Fibroblast of skin of right quadriceps (primary cell): ENCODE measurements at regions not wholly inside any gene's neighbourhood (a gene's known extent, or its start where the extent isn't known, plus 50 kb on each side); places are given as distances from the start of the nearest gene placed in this dataset.
"Not testable (repeated sequence)": the region's sequence is repeated elsewhere in the genome, so short reads cannot be mapped to it uniquely, and the experiment has no call there.

Source experiments
- DNase-seq: peaks from one replicate; pipeline ENCODE4 v3.0.0-alpha.2; 2013

DNA sequence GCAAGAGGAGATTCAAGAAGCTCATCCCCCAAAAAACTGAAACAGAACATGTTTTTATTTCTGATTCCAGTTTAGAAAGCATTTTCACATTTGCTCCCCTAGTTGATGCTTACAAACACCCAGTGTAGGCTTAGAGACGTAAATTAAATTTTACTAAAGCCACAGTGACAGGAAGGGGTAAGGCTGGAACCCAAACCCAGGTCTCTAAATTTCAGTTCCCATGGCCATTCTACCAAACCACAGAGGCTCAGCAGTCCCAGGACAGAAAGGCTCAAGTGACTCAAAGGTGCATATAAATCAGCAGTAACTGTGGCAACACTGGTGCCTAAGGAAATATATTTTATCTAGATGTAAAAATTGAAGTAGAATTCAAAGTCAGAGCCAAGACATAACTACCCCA is 128.7 kb downstream of the CEP120 start:
- no peak for DNase-seq

DNA sequence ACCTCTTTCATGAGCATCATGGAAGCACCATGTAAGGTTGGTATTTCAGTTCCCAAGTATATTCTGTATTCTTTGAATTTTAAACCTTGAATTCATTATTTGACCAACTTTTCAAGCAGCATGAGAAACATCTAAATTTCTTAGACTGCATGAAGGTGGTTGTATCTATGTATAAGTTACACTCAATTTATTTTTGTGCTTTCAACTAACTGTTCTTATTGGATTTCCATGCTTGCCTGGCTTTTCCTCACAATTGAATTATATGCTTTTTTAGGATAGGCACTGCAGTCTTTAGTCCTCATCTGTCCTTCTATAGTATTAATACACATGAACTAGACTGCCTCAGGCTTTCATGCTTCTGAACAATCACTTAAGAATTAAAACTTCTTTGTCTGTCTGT is 134.0 kb downstream of the CEP120 start:
- DNase-seq, result no peak

DNA sequence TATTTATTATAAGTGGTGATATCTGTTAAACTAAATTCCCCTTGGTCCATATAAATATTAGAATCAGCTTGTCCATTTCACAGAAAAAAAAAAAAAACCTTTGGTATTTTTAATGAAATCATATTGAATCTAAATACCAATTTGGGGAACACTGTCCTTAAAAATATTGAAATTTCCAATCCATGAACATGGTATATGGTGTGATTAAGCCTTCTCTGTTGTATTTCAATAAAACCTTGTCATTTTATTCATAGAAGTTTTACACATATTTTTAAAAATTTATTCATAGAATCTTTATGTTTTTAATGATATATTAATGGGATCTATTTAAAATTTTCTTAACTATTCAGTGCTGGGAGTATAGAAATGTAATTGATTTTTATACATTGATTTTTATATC is 135.3 kb downstream of the CEP120 start:
- DNase-seq, result no peak

DNA sequence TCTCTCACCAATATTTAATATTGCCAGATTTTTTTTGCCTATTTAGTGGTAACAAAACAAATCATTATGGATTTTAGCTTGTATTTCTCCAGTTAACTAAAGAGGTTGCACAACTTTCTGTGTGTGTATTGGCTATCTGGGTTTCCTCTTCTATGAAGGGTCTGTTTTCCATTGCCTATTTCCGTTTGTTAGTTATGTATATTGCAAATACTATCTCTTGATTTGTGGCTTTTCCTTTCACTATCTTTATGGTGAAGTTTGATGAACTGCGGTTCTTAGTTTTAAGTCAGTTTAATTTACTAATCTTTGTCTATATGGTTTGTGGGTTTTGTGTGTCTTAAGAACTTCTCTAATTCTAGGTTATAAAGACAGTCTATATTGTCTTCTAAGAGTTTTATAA is 136.3 kb downstream of the CEP120 start:
- no peak for DNase-seq

DNA sequence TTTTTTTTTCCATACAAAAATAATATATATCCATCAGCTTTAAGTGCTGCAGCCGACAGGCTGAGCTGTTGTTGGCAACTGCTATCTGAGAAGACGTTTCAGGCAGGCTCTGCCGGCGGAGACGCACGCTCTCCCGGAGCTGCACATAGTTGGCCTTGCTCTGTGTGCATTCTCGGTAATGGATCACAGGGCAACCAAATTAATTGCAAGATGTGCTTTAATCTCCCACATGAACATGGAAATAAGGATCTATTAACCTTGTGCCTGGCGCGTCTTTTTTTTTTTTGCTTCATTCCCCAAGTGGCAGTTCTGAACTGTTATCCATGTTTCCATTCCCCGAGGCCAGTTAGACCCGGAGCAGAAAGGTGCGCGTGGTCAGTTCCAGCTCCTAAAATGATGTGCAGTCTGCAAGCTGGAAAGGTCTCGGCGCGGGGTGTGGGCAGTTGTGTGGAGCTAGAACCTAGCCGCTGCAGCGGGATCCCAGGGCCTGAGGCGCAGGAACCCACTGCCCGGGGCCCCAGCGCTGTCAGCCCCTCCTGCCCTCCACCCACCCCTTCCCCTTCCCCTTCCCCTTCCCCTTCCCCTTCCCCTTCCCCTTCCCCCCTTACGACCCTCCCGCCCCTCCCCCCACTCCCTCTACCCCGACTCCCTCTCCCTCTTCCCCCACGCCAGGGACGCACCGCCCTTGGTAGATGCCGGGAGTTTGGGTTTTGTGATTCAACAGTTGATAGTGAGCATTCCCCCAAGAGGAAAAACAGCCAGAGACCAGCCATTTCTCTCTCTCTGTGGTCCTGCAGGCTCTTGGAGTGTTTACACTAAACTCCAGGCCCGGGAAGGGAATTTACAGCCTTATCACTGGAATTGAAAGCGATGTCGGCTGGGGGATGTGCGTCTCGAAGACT is 137.8 kb downstream of the CEP120 start:
- peak; percentile 44 for DNase-seq

DNA sequence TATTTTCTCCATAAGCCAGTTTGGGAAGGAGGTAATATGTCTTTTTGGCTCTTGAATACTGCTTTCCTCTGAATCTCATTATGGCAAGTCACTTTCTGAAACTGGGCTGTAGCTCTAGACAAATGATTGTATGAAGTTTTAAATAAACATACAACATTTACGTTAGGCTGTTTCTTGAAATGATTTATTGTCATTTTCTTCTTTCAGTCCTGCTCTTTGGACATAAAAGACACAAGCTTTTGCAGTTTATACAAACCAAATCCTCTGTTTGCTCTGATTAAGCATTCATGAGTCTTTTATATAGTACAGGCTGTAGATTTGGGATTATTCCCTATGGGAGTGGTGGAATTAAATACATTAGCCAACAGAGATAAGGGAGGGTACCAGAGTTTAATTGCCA is 139.7 kb downstream of the CEP120 start:
- no peak for DNase-seq

DNA sequence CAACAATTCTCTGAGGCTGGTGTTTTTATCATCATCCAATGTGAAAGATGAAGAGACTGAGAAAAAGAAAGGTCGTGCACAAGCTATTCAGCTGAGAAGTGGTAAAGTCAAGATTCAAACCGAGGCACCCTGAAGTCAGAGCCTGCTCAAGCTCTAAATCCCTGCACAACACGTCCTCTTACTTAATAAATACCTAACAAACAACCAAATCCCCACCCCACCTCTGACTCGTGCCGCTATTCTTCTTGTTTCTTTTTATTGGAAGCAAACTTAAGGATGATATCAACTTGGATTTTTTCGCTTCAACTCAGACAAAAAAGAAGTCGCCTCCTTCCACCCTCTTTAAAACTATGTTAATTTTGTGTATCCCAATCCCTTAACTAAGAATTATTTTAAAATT is 140.2 kb downstream of the CEP120 start:
- no peak for DNase-seq

DNA sequence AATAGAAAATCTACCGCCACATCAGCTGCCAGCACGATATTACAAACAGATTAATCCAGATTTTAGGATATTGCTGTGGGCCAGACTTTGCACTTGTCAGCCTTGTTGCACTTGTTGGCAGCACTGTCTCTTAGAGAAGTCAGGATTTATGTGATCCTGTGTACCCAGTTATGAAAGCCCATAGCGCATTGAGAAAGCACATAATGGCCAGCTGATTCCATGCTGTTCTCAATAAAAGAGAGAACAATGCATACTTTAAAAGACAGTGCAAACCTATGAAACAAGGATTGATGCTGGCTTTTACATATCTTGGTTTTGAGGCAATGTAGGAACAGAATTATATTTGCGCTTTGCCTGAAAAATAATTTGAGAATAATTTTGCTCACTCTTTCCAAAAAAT is 140.8 kb downstream of the CEP120 start:
- no peak for DNase-seq

DNA sequence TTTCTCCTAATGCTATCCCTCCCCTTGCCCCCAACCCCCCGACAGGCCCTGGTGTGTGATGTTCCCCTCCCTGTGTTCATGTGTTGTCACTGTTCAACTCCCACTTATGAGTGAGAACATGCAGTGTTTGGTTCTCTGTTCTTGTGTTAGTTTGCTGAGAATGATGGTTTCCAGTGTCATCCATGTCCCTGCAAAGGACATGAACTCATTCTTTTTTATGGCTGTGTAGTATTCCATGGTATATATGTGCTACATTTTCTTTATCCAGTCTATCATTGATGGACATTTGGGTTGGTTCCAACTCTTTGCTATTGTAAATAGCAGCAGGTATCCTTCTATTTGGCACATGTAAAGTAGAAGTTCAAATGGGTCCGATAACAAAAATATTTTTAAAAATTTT is 142.3 kb downstream of the CEP120 start:
- DNase-seq, result not testable (repeated sequence)

DNA sequence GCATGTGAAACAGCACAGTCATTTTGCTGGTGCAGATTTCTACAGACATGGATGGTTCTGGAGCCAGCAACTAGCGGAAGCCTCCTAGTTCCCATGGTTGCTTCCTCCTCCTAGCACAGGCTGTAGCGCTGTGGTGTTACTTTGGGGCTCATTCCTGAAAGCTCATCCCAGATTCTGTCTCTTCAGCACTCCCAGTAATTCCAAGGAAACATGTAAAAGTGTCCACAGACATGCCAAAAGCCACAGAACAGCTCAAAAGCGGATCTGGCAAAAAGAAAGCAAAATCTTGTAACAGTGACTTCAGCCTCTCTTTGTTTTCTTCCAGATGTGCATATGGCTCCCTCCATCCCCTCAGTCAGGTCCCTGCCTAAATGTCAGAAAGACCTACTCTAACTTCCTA is 144.1 kb downstream of the CEP120 start:
- no peak for DNase-seq

DNA sequence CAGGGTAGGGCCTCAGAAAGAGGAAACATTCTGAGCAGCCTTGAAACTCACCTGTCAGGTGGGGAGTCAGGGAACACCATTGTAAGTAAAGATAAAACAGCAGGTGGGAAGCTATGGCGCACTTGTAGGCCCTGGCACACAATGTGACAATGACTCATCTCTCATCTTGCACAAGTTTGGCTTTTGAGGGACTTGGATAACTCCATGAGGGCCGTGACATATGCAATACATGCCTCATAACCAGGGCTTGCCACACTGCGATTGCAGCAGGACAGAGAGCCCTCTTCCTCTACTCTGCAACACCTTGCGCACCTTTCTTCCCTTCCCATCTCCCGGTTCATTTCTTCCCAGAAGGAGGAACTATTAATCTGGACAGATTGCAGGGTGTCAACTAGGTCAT is 144.9 kb downstream of the CEP120 start:
- DNase-seq, result no peak

DNA sequence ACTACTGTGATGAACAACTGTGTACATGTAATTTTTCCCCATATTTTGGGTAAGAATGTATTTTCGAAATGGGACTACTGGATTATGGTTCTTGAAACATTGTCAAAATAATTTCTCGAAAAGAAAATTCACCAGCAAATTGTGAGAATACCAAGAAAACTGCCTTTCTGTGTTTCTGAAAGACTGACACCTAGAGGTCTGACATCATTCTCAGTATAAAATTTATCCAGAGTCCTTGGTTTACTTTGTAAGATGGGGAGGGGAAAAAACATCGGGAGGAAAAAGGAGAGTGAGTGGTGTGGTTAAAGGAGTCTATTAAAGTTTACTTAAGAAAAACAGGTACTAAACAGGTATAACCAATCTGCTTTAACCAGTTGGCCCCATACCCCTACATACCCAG is 149.2 kb downstream of the CEP120 start:
- DNase-seq, result no peak

DNA sequence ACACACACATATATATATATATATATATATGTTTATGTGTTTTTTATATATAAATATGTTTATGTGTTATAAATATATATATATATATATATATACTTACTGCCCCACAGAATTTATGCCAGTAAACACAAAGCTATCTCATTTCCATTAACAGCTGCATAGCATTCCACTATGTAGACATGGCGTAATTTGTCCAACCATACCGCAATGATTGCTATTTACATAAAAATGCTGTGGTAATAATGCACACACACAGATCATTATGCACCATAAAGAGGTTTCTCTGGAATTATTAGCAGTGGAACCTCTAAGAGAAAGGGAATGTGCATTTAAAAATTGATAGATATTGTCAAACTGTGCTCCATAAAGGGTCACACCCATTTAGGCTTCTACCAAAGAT is 150.1 kb downstream of the CEP120 start:
- DNase-seq, result no peak

DNA sequence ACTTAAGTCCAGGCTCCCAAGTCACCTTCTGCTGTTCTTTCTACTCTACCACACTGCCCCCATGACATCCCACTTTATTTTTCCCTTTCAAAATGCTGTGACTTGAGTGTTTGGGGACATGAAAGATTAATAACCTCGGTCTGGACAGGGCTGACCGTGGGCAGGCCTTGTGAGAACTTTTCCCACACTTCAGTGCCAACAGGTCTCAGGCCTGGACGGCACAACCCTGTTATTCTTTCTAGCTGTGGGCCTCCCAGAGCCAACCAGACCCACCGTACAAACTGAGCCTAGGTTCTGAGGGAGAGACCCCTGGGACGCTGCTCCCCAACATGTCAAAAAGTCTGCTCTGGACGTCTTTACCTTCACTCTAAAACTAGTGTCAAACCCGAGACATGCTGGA is 153.4 kb downstream of the CEP120 start:
- no peak for DNase-seq

DNA sequence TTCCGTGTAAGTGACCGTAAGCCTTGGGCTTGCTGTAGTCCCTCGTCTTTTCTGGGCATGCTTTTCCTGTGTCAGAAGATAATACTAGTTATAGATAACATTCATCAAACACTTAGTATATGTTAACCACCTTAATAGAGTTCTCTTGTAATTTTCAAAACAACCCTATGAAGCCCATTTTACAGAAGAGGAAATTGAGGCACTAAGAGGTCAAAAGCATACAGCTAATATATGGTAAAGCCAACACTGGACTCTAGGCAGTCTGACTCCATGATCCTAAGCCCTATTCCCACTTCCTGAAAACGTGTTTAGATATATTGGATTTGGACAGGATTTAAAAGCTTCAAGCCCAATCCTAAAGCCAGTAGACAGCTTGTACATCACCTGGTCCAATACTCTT is 153.8 kb downstream of the CEP120 start:
- DNase-seq, result no peak

DNA sequence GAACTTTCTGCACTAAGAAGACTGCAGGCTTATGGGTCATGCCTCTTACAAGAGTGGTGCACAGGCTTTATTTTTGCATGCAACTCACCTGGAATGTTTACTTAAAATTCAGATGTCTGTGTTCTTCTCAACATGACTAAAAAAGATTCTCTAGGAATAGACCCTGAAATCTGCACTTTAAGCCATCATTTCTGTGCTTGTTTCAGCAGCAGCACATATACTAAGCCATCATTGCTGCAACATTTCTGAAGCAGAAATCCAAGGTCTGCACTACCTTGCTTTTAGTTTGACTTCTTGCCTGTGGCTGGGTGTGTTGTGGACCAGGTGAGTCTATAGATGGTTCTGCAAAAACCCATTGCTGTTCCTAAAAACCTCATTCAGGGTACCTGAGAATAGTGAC is 156.8 kb downstream of the CEP120 start:
- no peak for DNase-seq

DNA sequence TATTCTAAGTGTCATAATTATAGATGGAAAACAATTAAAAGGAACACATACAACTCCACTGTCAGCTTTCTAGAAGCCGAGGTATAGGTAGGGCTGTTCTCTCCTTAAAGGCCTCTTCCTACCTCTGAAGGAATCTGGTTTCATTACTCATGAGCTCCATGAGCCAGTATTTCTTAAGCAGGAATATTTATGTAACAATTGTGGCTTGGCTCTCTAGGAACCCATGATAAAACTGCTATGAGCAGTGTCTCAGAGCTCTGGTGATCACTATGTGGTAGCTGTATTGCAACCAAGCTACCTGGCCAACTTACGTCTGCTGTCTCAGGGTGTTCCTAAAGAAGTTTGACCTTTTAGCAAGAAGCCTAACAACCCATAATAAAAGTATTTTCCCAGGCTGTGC is 157.7 kb downstream of the CEP120 start:
- DNase-seq, result peak; percentile 10

DNA sequence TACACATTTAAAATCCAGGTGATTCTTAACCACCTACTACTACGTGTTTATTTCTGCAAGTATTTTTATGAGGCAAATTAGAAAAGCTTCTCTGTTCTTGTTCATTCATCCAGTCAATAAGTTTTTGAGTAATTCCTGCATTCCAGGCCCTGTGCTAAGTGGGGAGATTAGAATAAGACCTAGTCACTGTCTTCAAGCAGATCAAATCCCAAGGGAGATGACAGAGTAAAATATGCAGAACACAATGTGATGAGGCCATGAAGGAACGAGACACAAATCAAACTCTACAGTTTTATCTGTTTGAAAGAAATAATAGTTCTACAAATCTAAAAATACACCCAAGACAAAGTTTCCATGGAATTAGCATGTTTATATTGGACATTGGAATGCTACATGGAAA is 158.8 kb downstream of the CEP120 start:
- DNase-seq, result peak; percentile 19

DNA sequence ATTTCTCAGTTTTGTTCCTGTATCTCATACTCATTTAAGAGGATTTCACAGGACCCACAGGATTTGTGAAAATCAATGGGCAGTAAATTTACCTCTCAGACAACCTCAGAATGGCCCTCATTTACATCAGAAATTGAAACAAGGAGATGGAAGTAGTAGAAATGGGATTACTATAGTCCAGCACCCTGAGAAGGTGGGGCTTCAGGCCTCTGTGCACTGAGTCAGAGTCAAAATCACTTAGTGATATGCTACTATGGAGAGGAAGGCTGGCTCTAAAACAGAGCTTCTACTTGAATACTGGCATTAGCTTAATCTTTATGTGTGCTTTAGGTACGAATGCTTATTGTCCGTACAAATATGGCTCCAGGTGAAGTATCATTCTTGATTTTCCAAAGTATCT is 159.3 kb downstream of the CEP120 start:
- DNase-seq, result no peak

DNA sequence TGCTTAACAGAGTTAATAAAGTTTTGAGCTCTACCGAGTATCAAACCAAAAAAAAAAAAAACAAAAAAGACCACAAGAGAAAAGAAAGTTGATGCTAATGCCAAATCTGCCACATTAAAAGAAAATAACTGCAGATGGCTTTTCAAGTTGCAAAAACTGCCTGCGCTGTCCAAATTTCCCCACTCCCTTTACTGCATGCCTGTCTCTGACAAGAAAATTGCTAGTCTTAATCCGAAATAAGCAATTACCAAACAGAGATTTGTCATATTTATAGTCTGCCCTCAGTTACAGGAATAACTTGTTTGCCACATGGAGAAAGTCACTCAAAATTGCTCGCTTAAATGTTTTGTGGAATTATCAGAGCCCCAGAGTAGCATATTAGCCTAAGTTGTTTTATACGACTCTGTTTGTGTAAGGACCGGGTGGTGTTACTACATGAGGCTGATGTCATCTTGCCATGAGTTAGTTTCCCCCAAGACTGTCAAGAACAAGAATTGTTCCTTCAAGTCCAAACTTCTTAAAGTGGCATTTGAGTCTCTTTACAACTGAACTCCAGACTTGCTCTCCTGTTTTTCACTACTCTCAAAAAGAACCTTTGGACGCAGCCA is 160.9 kb downstream of the CEP120 start:
- DNase-seq, result no peak

DNA sequence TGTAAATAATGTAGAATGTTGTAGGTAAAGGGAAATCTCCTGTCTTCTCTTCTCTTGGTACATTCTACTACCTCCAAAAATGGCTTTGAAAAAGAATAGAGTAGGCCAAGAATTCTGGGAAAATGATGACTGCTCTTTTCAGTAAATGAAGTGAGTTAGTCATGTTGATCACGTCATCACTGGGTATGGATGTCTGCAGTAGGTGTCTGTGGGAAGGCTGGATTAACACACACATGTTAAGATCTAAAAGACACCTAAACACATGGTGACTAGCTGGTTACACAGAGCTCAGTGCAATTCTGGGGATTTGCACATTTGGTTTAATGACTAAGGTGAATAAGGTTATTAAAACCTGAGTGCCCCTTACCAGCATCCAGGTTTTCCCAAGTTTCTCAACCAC is 161.5 kb downstream of the CEP120 start:
- peak; percentile 37 for DNase-seq

DNA sequence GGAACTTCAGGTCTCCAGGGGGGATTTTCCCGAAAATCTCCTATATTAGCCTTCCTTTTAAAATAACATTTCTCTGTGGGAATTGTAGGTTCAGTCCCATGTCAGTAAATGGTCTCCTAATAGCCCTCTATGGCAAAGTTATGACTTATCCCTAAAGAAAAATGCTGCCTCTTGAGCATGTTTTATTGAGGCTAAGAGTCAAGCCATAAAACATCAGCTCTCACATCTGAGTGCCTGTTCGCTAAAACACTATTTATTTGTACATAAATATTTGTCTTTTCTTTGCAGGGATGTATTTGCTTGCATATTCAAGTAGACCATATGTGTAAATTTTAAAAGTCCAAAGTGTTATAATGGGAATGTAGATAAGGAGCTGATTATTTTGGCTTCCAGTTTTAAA is 160.4 kb downstream of the PRDM6 start:
- no peak for DNase-seq

DNA sequence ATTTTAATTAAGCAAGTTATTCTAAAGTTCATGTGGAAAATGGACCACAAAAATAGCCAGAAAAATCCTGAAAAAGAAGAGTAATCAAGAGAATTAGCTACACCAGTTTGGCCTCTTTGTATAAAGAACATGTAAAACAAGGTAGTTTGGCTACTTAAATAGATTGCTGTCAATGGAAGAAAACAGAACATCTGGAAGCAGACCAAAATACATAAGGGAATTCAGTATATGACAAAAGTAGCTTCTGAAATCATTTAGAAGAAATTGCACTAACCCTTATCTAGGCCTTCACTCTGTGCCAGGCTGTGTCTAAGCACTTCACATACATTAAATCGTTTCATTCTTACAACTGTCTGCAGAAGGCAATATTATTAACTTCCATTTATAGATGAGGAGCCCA is 156.6 kb downstream of the PRDM6 start:
- DNase-seq, result no peak

DNA sequence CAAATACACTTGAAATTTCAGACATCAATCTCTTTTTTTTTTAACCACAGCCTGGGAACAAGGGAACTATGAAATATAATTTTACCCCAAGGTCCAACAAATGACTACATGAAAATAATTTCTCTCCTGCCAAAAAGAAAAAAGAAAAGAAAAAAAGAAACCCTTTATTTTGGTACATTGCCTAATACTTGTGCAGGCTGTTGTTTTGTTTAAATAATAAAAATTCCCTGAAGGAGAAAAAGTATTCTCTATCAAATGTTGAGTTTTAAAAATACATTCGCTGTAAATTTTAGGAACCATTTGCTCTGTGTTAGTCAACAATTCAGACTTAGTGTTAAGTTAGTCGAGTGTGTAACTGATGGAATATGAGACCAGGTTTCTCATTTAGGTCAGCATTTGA is 155.4 kb downstream of the PRDM6 start:
- DNase-seq, result no peak
